ENCODE measurements at regions not wholly inside any gene's neighbourhood (a gene's known extent, or its start where the extent isn't known, plus 50 kb on each side); places are given as distances from the start of the nearest gene placed in this dataset.

DNA sequence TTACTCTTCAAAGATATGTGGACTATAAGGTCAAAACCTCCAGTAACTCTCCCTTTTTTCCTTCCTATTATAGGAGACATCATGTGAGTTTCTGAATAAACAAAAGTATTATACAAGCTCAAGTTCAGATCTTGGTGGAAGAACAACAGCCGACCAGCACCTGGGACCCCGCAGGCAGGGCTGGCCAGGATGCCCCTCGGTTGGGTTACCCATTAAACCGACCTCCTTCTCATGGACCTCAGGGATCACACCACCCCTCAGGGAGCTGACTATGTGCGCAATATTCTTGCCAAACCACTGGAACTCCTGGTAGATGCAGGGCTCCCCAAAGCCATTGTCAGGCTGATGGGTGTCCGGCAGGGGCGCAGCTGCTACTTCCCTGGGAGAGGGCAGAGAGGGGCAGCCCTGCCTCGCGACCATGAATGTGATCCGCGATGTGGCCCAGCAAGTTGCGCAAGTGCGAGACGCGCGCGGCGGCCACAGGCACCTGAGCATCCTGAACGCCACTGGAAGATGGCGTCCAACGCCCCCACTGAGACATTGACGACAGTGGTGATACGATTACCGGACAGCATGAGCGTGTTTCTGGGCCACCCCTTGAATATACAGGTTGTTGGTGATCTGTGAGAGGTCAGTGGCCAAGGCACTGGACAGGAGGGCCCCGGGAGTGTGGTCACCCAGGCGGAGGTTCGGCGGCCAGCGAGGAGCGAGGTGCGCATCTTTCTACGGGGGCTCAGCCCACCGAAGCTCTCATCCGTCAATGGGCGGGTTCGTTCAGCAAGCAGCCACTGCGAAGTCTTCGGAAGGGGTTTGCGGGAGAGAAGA, 161.3 kb downstream of the IPMK start:
- TF ChIP-seq JUNB (IDR thresholded peaks at IDR 0.05), result no peak
- ChIA-PET SMC1A (ENCODE audit: uncharacterized antibody, unreplicated experiment) (no interaction called here), POLR2A (no interaction called here), CTCF (no interaction called here), RAD21 (ENCODE audit: unreplicated experiment) (no interaction called here)
- Histone ChIP-seq H3K36me3 (ENCODE audit: control insufficient read depth in 2 of 2, insufficient read depth in 2 of 2, low read length in 1 of 2) (no peaks in the 10 kb centered on the region), H3K27ac (ENCODE audit: control insufficient read depth, insufficient read depth) (no peak overlapping the region), H3K4me2 (ENCODE audit: control insufficient read depth, insufficient read depth) (no peak overlapping the region), H3K27me3 (replicated peaks in 1 of 2; ENCODE audit: control insufficient read depth in 2 of 2, insufficient read depth in 2 of 2, low read length in 1 of 2) (no peaks in the 10 kb centered on the region), H2AFZ (ENCODE audit: control insufficient read depth, low read depth, low read length) (no peak overlapping the region), H3K4me3 (no peak overlapping the region), H3K9ac (ENCODE audit: control insufficient read depth, insufficient read depth, low read length) (no peak overlapping the region), H3K79me2 (ENCODE audit: control insufficient read depth, insufficient read depth, low read length) (no peaks in the 10 kb centered on the region), H3K4me1 (ENCODE audit: control insufficient read depth, insufficient read depth, low read length) (no peaks in the 10 kb centered on the region), H3K9me3 (replicated peaks; ENCODE audit: control insufficient read depth, insufficient read depth, low read length) (no peaks in the 10 kb centered on the region), H4K20me1 (ENCODE audit: control insufficient read depth, insufficient read depth) (no peaks in the 10 kb centered on the region)
- in situ Hi-C loops (cut with MboI) (no loop called here), intact Hi-C loops (cut with micrococcal nuclease; ENCODE audit: unreplicated experiment) (no loop called here)
- no peak for ATAC-seq
- no peak for DNase-seq (ENCODE audit: low read depth, low spot score)
- no peak for FAIRE-seq
- BruUV-seq (replicated peaks), result no TSS peak
- 72% methylated on average over 38 of the region's 40 CpGs for WGBS (ENCODE audit: insufficient coverage, insufficient replicate concordance, low lambda C conversion rate, missing lambda C conversion rate)

- no TSS peak for BruUV-seq (replicated peaks)
- H3K9ac ChIP-seq (ENCODE audit: control insufficient read depth, insufficient read depth, low read length), result no peak overlapping the region
- H3K4me3 ChIP-seq, result no peak overlapping the region
- FAIRE-seq, result no peak
- H3K9me3 ChIP-seq (replicated peaks; ENCODE audit: control insufficient read depth, insufficient read depth, low read length), result no peaks in the 10 kb centered on the region
- H3K36me3 ChIP-seq (ENCODE audit: control insufficient read depth in 2 of 2, insufficient read depth in 2 of 2, low read length in 1 of 2), result no peaks in the 10 kb centered on the region
- intact Hi-C loops (cut with micrococcal nuclease; ENCODE audit: unreplicated experiment) (no loop called here), in situ Hi-C loops (cut with MboI) (no loop called here)
- H3K79me2 ChIP-seq (ENCODE audit: control insufficient read depth, insufficient read depth, low read length), result no peaks in the 10 kb centered on the region
- H3K4me2 ChIP-seq (ENCODE audit: control insufficient read depth, insufficient read depth), result no peak overlapping the region
- no peak for DNase-seq (ENCODE audit: low read depth, low spot score)
- H2AFZ ChIP-seq (ENCODE audit: control insufficient read depth, low read depth, low read length), result no peak overlapping the region
- RAD21 ChIA-PET (ENCODE audit: unreplicated experiment), result no interaction called here
- CTCF ChIA-PET, result no interaction called here
- no peaks in the 10 kb centered on the region for H4K20me1 ChIP-seq (ENCODE audit: control insufficient read depth, insufficient read depth)
- no peak for ATAC-seq
- H3K27ac ChIP-seq (ENCODE audit: control insufficient read depth, insufficient read depth), result no peak overlapping the region
- no peaks in the 10 kb centered on the region for H3K4me1 ChIP-seq (ENCODE audit: control insufficient read depth, insufficient read depth, low read length)
- POLR2A ChIA-PET, result interaction anchor here (0.7 kb wide), 1 partner anchor 156 kb away, joined by 3 read pairs; no protein-coding TSS in a partner anchor
- SMC1A ChIA-PET (ENCODE audit: uncharacterized antibody, unreplicated experiment), result no interaction called here
- no peaks in the 10 kb centered on the region for H3K27me3 ChIP-seq (replicated peaks in 1 of 2; ENCODE audit: control insufficient read depth in 2 of 2, insufficient read depth in 2 of 2, low read length in 1 of 2)
- TF ChIP-seq DPF2 (IDR thresholded peaks at IDR 0.05) (no peak), POLR2A (IDR thresholded peaks at IDR 0.05; ENCODE audit: low read depth, low read length) (no peak), RBBP5 (conservative IDR thresholded peaks at IDR 0.05) (no peak), IRF5 (IDR thresholded peaks at IDR 0.05; ENCODE audit: borderline replicate concordance) (no peak), SIN3A (IDR thresholded peaks at IDR 0.05; ENCODE audit: low read depth, low read length) (no peak), SIX5 (IDR thresholded peaks at IDR 0.05; ENCODE audit: low read depth, low read length, severe bottlenecking) (no peak), ZBTB40 (IDR thresholded peaks at IDR 0.05; ENCODE audit: borderline replicate concordance) (no peak)
- TF ChIP-seq, protein P1, sequence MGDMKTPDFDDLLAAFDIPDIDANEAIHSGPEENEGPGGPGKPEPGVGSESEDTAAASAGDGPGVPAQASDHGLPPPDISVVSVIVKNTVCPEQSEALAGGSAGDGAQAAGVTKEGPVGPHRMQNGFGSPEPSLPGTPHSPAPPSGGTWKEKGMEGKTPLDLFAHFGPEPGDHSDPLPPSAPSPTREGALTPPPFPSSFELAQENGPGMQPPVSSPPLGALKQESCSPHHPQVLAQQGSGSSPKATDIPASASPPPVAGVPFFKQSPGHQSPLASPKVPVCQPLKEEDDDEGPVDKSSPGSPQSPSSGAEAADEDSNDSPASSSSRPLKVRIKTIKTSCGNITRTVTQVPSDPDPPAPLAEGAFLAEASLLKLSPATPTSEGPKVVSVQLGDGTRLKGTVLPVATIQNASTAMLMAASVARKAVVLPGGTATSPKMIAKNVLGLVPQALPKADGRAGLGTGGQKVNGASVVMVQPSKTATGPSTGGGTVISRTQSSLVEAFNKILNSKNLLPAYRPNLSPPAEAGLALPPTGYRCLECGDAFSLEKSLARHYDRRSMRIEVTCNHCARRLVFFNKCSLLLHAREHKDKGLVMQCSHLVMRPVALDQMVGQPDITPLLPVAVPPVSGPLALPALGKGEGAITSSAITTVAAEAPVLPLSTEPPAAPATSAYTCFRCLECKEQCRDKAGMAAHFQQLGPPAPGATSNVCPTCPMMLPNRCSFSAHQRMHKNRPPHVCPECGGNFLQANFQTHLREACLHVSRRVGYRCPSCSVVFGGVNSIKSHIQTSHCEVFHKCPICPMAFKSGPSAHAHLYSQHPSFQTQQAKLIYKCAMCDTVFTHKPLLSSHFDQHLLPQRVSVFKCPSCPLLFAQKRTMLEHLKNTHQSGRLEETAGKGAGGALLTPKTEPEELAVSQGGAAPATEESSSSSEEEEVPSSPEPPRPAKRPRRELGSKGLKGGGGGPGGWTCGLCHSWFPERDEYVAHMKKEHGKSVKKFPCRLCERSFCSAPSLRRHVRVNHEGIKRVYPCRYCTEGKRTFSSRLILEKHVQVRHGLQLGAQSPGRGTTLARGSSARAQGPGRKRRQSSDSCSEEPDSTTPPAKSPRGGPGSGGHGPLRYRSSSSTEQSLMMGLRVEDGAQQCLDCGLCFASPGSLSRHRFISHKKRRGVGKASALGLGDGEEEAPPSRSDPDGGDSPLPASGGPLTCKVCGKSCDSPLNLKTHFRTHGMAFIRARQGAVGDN (IDR thresholded peaks at IDR 0.05), result no peak
Measured at GRCh38 chr10:58104351-58104751, 163.3 kb downstream of the IPMK start.

Data from GM12878 (cell line).